GM19238 (cell line): ENCODE measurements at regions not wholly inside any gene's neighbourhood (a gene's known extent, or its start where the extent isn't known, plus 50 kb on each side); places are given as distances from the start of the nearest gene placed in this dataset.
"Not testable (repeated sequence)": the region's sequence is repeated elsewhere in the genome, so short reads cannot be mapped to it uniquely, and the experiment has no call there.

Source experiments
- DNase-seq: peaks from one replicate; pipeline ENCODE4 v3.0.0; 2011; ENCODE audit warnings: low spot score; ENCODE audit not compliant: insufficient read length

DNA sequence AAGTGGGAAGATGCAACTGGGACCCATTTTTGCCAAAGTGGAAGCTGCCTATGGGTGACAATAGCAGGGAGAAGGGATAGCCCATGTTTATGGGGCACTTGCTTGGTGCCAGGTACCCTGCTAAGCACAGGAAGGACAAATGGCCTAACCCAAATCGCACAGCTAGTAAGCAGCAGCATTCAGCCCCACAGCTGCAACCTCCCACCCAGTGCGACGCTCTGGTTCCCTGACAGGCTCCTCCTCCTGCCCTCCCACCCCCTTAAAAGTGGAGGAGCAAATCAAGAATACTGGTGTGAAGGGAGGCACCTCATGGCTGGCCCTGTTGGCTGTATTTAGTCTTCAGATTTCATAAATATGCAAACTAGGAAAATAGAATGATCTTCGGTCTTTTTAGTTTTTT lies 76.2 kb downstream of the RIN2 start:
- DNase-seq: no peak

DNA sequence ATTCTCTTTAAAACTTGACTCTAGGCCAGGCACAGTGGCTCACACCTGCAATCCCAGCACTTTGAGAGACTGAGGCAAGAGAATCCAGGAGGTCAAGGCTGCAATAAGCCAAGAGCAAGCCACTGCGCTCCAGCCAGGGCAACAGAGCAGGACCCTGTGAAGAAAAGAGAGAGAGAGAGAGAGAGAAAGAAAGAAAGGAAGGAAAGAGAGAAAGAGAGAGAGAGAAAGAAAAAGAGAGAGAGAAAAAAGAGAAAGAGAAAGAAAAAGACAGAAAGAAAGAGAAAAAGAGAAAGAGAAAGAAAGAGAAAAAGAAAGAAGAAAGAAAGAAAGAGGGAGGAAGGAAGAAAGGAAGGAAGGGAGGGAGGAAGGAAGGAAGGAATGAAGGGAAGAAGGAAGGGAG lies 76.7 kb downstream of the RIN2 start:
- no peak for DNase-seq

DNA sequence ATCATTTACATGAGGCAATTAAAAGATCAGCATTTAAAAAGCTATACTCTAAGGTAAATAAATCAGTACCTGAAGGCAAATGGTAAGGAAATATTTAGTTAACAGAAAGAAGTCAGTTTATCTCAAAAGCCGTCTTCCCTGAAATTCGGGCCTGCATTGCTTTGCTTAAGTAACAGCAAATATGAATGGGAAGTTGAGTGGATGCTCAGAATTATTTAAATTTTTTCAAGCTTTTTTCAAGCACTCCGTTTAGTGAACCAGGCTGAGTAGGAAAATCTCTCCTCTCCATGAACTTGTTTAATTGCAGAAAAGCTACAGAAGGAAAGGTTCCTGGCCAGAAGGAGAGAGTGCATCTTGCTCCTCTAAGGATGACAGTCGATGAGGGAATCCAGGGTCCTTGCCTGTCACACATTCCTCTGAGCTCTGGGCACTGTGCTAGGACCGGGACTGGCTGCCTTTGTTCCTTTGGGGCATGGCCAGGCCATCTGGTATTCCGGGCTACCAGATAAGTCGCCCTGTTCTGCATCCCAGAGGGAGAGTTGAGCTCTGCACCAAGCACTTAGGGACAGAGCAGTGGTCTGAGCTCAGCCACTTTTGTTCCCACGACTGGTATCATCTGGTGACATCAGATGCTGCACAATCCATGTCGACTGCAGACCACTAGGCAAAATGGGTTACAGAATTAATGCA lies 77.6 kb downstream of the RIN2 start:
- DNase-seq: no peak

DNA sequence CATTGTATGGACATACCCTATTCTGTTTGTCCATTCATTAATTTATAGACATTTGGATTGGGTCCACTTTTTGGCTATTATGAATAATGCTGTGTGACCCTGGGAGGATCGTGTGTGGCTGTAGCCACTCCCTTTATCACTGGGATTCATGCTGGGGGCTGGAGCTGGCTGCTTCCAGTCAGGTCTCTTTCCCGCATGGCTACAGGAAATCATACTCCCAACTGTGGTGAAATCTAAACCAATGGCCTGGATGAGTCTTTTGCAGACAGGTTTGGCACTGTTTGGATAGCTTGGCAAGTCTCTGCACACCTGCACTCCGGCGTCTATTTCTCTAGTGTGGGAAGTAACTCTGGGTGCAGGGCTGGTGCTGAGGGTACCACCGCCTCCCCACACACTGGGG lies 80.4 kb downstream of the RIN2 start:
- DNase-seq: no peak

DNA sequence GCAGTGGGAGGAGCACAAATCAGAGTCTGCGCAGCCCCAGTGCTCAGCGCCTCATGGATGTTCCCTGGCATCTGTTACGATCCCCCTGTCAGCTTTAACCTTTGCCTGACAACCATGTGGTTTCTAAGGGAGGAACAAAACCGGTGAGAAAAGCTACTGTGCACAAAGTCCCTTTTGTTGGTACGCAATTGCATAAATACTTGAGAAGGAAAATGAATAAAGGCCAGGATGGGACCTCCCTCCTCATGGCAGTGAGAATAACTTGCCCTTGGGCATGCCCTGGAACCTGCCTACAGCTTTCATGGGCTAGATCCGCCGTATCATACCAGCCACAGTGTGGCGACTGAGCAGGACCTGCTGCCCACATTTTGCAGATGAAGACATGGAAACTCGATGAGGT lies 81.0 kb downstream of the RIN2 start:
- no peak for DNase-seq

DNA sequence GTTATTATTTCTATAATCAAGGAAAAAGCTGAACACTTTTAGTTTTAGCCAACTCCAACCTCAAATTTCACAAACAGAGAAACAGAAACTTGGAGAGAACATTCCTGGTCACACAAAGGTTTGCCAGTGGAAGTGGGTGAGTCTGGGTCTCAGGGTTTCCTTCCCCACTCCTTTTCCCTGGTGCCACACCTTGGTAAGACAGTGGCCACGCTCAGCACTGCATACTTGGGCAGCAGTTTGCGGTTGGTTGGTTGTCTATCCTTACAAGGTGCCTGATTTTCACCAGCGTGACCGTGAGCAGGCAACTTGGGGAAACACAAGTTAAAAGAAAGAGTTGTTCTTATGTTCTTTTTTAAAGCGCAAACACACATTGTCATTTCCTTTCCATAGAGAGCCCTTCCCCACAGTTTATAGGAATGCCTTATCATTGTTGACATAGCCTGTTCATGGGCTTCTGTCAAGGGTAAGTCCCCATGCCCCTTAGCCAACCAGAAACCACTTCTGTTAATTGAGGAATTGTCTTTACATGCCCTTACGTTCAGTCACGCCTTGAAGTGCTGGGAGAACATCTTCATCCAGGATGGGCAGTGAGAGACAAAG lies 82.2 kb downstream of the RIN2 start:
- DNase-seq: no peak

DNA sequence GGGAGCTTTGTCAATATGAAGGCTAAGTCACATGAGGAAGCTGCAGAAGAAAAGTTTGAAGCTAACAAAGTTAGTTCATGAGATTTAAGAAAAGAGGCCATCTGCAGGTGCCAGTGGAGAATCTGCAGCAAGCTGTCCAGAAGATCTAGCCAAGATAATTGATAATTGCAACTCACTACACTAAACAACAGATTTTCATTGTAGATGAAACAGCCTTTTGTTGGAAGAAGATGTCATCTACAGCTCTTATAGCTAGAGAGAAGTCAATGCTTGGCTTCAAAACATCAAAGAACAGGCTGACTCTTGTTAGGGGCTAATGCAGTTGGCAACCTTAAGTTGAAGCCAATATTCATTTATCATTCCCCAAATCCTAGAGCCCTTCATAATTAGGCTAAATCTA lies 83.7 kb downstream of the RIN2 start:
- no peak for DNase-seq

DNA sequence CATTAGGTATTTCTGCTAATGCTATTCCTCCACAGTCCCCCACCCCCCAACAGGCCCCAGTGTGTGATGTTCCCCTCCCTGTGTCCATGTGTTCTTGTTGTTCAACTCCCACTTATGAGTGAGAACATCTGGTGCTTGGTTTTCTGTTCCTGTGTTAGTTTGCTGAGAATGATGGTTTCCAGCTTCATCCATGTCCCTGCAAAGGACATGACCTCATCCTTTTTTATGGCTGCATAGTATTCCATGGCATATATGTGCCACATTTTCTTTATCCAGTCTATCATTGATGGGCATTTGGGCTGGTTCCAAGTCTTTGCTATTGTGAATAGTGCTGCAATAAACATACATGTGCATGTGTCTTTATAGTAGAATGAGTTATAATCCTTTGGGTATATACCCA lies 86.8 kb downstream of the RIN2 start:
- DNase-seq: not testable (repeated sequence)

DNA sequence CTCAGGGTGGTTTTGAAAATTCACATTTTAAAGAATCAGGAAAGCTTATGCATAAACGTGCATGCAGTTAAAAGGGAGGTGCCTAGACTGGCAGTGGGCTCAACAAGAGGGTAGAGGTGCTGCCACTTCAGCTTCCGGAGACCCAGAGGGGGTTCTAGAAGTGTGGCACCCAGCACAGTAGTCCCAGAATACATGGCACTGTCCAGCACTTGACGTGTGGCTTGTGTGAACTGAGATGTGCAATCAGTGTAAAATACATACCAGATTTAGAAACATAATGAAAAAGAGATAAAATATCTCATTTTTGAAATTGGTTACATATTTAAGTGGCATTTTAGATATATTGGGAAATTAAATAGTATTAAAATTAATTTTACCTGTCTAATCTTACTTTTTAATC lies 89.3 kb downstream of the RIN2 start:
- no peak for DNase-seq

DNA sequence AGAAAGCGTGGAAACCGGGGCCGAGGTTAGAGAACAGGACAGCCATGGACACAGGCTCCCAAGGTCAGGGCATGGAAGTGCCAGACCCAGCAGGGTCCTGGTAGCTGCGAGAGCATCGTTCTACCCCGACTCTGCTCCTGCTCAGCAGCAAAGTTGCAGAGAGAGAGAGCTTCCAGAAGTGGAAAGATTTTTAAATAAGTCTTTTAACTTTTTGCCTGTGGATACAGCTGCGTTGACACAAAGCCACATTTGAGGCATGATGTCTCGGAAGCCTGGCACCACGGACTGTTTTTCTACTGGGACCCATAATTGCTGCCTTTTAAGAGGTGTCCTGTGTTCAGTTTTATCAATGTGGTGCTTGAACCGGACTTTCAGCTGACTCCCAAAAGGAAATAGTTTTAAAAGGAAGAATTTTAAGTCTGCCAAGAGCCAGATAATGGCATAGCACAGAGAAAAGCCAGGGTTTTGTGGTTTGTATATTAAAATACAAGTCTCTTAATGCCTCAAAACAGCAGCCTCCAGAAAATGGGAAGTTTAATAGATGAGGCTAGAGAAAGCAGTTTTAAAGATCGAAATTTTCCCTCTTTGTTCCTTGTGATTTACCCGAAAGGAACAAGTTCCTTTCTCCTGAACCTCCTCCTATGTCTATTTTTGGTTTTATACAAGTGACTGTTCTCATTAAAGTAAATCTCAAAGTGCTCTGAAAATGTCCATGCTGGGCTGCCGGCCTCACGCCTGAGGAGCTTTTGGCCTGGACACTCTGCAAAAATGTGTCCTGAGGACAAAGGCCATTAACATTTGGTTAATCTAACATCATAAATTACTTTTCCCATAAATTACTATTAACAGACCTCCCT lies 91.5 kb downstream of the RIN2 start:
- no peak for DNase-seq

DNA sequence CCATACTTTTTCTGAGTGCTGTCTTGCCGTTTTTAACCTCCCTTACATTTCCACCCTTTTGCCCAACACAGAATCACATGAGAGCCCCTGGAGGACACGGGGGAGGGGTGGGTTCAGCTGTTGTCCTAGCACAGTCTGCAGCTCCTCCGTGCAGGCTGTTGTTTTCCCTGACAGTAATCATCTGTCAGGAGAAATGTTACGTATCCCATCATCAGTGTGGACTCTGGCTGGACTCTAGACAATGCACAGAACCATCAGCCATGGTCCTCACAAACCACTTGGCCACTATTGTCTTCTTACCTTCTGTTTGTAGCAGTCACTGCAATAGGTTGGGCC lies 92.1 kb downstream of the RIN2 start:
- no peak for DNase-seq

DNA sequence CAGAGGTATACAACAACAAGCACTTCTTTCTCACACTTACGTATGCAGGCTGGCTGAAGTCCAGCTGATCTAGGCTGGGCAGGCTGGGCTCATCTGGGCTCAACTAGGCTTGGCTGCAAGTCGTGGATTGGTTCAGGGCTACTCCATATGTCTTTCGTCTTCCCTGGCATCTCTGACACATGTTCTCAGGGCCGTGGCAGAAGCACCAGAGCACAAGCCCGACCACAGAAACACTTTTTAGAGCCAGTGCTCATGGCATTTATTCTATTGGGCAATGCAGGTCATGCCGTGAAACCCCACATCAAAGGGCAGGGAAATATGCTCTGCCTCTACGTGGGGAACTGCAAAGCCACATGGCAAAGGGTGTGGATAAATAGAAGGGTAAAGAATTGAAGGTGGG lies 93.8 kb downstream of the RIN2 start:
- no peak for DNase-seq

DNA sequence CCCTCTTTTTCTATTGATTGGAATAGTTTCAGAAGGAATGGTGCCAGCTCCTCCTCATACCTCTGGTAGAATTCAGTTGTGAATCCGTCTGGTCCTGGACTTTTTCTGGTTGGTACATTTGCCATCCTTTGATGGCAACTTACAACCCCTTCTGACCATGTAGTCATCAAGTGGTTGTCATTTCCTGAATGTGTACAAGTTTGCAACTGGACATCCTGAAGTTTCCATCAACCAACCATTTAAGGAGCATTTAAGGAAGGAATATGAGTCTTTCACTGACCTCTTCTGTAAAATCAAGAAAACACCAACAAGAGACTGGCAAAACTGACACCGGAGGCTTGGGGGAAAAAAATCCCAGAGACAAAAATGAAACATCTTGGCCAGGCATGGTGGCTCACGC lies 97.4 kb downstream of the RIN2 start:
- DNase-seq: no peak

DNA sequence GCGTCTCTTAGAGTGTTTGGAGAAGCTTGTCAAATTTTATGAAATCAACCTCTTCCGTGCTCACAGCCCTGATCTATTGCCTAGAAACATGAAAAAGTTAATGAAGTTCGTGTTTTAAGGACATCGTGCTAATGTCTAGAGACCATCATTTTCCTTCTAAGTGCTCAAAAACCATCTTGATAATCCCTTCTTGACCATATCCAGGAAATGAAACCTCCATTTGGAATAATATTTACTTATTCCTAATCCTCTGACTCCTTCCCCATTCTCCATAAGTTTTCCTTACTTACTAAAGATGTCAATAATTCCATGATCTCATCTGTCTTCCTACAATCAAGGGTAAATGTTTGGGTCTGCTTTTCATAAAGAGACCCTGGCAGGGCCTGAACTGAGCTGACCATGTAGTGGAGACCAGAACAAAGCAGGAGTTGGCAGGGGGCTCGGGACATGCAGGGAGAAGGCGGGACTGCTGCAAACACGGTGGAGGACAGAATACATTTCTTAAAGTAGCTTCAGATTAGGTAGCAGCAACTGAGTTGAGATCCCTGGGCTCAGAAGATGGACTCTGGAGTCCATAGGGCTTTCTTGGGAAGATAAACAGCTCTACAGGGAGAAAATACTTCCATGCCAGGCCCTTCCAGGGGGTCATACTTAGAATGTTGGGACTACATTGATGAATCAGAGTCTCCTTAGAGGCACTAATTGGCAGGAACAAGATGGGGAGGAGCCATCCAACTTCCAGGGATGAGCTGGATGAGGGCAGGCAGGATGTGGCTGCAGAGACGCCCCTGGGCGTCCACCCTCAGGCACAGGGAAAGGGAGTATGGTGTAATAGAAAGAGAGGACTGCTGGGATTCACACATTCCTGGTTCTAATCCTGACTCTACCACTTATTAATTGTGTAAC lies 100.7 kb downstream of the RIN2 start:
- no peak for DNase-seq

DNA sequence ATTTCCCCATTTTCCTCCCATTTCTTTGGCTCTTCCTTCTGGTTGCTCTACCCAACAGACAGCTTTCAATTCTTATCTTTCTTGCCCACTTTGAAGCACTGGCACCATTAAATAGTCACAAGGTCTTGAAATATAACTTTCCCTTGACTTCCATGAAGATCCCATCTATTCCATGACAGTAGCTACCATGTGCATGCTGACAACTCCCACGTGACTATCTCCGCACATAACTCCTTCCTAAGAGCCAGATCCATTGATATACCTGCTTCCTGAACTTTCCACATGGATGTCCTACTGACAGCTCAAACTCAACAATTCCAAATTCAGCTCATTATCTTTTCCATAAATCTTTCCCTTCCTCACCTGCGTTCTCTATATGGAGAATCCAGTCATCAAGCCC lies 101.4 kb downstream of the RIN2 start:
- no peak for DNase-seq

DNA sequence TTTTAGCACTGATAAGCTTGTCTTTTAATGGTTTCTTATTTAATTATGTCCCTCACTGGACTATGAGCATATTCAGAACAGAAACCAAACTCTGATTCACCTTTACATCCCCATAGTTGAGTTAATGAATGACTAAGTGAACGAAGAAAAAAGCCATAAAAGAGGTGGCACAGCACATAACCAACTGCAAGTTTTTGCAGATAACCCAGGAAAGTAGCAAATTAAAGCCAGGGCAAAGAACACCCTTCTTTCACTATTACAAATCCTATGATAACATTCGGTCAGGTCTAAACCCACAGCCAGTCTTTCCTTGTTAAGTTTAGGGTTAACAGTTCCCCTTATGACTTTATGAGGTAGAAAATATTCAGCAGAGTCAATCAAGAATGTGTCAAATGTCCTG lies 102.7 kb downstream of the RIN2 start:
- no peak for DNase-seq

DNA sequence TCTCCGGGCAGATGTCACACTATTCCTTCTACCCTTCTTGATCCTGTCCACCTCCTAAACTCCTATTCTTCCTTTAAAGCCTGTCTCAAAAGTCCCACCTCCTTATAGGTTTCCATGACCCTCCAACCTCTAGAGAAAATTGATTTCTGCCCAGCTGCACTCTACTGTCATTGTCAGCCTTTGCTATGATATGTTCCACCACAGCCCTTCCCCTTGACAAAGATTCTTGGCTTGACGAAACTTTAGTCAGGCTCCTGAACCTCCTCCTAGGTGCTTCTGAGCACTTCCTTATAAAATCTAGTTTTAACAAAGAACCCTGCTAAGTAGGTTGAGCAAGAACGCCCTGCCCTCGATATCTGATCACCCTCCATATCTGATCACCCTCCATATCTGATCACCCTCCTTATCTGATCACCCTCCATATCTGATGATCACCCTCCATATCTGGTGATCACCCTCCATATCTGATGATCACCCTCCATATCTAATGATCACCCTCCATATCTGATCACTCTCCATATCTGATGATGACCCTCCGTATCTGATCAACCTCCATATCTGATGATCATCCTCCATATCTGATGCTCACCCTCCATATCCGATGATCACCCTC lies 103.2 kb downstream of the RIN2 start:
- no peak for DNase-seq

DNA sequence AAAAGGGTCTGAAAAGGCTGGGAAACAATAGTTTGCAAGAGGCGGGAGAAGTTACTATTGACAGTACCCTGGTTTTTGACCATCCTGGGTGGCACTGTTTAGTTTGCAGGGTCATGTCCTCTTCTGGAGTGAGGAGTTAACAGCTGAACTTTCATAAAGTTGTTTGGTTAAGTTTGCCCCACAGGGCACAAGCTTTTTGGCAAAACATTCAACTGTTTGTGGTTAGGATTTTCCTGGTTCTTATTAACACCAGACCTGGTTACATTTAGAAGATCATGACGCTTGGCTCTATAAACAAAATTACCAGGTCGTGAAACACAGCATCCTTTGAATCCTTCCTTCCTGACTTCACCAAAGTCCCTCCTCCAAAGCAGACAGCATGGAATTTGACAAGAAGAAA lies 106.1 kb downstream of the RIN2 start:
- DNase-seq: no peak

DNA sequence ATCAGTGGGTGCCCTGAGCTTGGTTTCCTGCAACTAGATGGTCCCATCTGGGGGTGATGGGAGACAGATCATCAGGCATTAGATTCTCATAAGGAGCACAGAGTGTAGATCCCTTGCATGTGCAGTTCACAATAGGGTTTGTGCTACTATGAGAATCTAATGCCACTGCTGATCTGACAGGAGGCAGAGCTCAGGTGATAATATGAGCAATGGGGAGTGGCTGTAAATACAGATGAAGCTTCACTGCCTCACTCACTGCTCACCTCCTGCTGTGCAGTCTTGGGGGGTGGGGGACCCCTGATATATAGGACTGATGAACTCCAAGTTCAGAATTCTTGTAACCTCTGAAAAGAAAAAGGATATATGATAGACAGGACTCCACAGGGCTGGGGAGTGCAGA lies 108.0 kb downstream of the RIN2 start:
- DNase-seq: no peak

DNA sequence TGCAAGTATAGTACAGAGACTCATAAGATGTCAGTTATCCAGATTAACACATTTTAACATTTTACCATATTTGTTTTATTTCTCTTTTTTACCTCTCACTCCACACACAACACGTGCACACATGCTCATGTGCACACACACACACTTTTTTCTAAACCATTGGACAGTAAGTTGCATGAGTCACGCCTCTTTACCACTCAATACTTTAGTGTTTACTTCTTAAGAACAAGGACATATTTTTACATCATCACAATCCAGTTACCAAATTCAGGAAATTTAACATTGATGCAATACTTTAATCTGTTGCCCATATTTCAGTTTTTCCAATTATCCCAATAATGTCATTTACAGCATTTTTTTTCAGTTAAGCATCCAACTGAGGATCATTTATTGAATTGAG lies 109.0 kb downstream of the RIN2 start:
- no peak for DNase-seq

DNA sequence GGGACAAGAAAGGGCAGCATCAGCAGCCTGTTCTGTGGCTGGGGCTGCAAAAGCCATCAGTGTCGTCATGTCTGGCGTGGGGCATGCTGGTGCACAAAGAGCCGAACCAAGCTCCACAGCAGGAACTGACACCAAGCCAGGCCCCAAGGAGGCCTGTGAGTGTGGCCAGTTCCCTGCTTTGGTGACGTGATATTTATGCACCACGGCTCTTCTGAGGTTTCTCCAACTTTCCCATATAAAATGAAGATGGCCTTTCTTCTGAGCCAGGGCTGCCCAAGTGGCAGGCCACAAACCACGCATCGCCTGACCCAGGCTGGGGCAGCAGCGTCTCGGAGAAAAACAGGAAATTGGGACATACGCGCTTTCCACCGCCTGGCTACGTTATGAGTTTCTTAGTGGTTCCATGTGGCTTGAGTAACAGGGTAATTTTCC lies 109.9 kb downstream of the RIN2 start:
- DNase-seq: no peak
